GM18520 (cell line): ENCODE measurements at regions not wholly inside any gene's neighbourhood (a gene's known extent, or its start where the extent isn't known, plus 50 kb on each side); places are given as distances from the start of the nearest gene placed in this dataset.
"Not testable (repeated sequence)": the region's sequence is repeated elsewhere in the genome, so short reads cannot be mapped to it uniquely, and the experiment has no call there.

Source experiments
- ATAC-seq: cut with Tn5 transposase; IDR thresholded peaks from one replicate; pipeline ENCODE4 v1.9.1; 2021; ENCODE audit not compliant: unreplicated experiment

DNA sequence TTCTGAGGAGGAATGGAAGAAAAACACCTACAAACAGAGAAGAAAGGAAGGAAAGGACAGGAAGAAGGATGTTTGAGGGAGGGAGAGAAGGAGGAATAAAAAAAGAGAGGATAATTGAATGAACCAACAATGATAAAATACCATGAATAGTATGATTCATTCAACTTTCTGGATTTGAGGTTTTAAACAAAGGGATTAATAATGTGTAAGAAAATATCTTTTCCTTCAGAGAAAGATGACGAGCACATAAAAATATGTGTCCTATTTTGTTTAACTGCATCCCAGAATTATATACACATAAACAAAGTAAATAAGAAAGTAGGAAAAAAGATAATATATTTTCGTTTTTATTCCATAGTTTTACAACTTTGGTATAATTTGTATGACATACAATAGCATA is 1380.4 kb downstream of the STIM2 start:
- no peak for ATAC-seq

DNA sequence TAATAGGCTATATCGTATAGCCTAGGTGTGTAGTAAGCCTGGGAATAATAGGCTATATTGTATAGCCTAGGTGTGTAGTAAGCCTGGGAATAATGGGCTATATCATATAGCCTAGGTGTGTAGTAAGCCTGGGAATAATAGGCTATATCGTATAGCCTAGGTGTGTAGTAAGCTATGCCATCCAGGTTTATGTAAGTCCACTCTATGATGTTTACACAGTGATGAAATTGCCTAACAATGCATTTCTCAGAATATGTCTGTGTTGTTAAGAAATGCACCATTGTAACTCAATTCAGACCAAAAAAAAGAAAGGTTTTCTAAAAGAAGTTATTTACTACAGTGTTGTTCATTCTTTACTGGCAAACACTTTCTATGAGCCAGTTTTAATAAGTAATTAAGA is 1387.2 kb downstream of the STIM2 start:
- no peak for ATAC-seq

DNA sequence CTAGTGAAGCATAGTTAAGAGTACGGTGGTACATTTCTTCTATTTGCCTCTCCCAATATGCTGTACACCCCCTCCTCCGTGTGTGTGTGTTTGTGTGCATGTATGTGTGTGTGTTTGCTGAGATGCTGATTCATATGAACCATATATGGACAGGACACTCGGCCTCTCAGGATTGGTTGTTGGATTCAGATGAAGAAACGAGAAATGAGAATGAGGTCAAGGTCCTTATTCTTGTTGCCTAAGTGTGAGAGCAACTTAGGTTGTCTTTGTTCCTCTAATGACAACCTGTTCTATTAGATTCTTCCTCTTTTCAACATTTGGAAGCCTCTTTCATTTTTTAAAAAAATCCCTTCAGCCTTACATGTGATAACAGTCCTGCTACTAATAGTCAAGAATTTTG is 1387.6 kb downstream of the STIM2 start:
- ATAC-seq: no peak

DNA sequence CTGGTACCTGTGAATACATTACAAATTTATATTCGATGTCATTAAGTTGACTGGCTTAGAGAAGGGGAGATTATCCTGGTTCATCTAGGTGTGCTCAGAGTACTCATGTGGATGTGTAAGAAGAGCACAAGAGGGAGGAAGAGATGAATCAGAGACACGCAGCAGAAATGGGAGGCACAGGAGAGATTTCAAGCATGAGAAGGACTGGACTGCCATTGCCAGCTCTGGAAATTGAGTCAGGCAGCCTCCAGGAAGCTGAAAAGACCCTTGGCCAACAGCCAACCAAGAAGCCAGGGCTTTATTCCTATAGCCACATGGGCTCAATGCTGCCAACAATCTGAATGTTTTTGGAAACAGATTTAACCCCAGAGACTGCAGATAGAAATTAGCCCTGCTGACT is 1390.0 kb downstream of the STIM2 start:
- no peak for ATAC-seq

DNA sequence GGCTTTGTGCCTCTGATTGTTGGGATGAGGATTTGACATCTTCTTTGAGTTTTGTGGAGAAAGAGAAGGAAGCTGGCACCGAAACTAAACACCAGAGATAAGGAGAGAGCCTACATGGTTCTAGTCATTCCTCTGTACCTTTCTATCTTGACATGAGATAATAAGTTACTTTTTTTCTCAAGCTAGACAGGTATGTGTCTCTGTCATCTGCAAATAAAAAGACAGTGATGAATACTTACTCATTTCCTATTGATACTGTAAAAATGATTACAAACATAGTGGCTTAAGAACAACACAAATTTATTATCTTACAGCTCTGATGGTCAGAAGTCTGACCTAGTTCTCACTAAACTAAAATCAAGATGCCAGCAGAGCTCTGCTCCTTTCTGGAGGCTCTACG is 1391.2 kb downstream of the STIM2 start:
- ATAC-seq: no peak

DNA sequence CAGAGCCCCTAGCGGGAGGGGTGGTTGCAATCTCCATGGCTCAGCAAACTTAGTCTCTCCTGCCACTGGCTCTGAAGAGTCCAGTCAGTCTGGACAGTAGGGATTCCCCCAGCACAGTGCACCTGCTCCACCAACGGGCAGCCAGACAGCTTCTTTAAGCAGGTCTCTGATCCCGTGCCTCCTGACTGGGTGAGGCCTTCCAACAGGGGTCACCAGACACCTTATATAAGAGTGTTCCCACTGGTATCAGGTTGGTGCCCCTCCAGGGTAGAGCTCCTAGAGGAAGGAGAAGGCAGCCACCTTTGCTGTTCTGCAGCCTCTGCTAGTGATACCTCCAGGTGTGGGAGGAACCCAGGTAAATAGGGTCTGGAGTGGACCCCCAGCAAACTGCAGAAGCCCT is 1393.4 kb downstream of the STIM2 start:
- no peak for ATAC-seq

DNA sequence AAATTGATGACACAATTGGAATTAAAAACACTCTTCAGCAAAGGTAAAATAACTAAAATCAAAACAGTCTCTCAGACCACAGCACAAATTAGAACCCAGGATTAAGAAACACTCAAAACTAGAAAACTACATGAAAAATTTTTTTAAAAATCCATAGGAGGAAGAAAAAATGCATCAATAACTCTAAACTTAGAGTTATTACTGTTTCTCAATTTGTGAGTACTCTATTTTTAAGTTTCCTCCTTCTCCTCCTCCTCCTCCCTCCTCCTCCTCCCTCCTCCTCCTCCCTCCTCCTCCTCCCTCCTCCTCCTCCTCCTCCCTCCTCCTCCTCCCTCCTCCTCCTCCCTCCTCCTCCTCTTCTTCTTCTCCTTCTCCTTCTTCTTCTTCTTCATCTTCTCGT is 1395.7 kb downstream of the STIM2 start:
- no peak for ATAC-seq

DNA sequence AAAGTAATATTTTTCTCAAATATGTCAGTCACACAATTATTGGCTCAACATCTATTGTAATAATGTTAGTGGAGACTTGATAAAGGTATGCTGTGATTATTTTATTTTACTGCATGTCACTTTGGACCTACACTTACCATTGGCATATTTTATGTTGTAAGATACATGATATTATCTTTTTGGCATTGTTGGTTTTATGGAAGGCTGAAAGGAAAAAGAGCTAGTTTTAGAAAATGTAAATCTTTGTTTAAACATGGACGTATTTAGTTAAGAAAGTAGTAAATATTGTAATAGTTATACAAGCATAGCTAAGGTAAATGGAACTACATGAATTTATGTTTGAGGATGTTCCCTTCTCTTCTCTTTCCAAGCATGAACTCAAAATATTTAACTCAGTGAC is 1399.3 kb downstream of the STIM2 start:
- no peak for ATAC-seq

DNA sequence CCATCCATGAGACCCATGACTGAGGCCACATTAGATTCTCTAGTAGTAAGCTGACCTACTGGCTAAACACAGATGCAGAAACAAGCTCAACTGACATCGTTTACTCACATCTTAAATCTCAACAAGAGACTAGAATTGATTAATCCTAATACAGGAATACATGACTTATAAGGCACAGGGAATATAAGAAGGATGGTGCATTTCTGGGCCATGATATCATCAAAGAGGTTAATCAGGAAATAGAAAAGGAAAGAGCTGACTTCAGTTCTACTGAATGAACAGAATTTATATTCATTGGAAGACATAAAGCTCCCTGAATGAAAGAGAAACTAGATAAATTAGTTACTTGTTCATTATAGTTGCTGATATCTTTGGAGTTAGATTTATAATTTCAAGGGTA is 1406.5 kb downstream of the STIM2 start:
- no peak for ATAC-seq

DNA sequence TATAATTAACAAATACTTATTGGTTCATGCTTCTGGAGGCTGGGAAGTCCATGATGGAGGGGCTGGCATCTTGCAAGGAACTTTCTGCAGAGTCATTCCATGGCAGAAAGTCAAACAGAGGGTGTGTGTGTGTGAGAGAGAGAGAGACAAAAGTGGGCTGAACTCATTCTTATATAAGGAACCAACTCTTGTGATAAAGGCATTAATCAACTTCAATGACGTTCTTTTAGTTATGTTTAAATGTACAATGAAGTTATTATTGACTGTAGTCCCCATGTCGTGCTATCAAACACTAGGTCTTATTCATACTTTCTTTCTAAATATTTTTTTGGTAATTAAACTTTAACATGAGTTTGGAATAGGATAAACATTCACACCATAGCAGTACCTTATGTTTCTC is 1408.8 kb downstream of the STIM2 start:
- ATAC-seq: no peak

DNA sequence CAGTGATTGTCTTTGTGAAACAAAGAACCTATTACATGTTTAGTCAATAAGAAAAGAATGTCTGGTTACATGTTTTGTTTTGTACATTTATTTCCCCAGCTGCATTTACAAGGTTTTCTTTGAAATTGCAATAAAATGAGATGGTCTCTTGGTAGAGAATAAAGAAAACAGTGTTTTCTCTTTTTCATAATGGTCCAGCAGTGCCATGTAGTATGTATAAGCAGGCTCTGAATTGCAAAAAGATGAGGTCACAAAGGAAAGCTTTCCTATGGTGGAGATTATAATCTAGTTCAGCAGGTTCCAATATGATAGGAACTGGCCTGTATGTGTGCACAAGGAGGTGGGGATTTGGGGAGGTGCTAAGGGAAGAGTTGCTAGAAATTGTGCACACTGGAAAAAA is 1417.3 kb downstream of the STIM2 start:
- ATAC-seq: no peak

DNA sequence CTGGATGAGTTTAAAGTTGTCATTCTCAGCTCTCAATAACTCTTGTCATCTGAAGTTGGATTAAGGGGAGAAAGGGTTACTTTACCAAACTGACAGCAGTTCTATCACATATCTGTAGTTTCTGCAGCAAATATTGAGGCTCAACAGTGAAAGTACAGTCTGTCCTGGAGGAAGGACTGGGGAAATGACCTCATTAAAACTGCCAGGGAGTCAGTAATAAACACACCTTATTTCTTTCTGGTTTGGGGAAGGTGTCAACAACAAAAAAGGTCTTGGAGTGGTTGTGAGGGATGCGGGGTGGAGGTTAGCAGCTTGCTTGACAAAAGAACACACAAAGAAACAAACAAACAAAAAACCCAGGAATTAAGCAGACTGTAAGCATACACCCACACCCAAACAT is 1418.0 kb downstream of the STIM2 start:
- no peak for ATAC-seq

DNA sequence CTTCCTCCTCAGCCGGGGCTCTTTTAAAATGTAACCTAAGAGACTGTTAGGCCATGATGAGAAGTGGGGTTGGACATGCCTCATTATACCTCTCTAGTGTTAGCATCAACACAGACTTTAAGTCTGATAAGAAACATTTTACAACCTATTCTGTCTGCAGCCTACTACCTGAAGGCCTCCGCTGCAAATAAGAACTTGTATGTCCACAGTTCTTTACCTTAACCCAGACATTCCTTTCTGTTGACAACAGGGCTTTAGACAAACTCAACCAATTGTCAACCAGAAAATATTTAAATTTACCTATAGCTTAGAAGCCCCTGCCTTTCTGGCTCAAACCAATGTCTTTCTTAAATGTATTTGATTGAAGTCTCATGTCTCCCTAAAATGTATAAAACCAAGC is 1418.6 kb downstream of the STIM2 start:
- ATAC-seq: no peak

DNA sequence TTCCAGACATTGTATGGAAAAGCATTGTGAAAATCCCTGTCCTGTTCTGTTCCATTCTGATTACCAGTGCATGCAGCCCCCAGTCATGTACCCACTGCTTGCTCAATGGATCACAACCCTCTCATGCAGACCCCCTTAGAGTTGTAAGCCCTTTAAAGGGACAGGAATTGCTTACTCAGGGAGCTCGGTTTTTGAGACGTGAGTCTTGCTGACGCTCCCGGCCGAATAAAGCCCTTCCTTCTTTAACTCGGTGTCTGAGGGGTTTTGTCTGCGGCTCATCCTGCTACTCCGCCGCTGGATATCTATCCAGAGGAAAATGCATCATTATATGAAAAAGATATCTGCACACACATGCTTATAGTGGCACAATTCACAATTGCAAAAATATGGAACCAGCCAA is 1425.6 kb downstream of the STIM2 start:
- ATAC-seq: not testable (repeated sequence)

DNA sequence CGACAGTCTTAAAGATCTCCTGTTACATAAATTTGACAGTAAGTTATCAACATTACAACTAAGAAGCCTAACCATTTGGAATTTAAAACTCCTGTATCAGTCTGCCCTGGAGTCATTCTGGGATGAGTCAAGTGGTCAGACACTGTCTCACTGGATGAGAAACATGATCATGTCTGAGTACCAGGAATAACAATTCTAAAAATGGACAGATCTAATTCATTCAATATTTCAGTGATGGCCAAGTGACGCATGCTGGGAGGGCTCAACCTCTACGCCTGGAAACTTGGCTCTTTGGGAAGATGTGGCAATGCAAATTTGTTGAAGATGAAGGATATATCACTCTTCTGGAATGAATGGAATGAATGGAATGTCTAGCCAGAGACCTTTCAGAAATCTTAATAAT is 1427.2 kb downstream of the STIM2 start:
- no peak for ATAC-seq

DNA sequence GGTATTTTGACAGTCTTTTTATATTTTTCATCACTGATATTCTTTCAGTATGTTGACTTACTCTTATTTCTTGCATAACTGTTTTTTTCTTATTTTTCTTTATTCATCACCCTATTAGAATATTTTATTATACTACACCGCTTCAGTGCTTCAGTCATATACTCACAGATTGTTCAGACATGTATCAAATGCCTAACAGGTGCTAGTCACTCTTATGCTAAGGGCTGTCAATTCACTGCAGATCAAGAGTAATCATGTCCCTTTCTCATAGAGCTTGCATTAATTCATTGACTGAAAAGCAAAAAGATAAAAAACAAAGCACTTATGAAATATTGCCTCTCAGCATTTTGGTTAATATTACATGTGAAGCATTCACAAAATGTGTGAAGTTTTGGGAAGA is 1435.6 kb downstream of the STIM2 start:
- ATAC-seq: no peak

DNA sequence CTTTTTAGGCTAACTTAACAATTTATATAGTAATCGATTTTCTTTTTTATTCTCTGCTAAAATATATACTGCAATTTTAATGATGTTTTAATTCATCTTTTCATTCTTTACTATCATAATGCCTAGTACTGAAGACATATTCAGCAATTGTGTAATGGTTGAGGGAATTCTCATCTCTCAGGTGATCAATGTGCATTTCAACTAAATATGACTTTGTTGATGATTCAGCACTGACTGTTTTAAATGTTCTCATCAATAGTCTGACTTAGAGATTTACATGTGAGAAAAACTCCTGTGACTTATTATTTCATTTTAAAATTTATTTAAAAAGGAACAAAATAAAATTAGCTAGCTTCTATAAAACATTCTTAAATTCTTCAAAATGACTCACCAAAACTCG is 1450.3 kb downstream of the STIM2 start:
- ATAC-seq: no peak

DNA sequence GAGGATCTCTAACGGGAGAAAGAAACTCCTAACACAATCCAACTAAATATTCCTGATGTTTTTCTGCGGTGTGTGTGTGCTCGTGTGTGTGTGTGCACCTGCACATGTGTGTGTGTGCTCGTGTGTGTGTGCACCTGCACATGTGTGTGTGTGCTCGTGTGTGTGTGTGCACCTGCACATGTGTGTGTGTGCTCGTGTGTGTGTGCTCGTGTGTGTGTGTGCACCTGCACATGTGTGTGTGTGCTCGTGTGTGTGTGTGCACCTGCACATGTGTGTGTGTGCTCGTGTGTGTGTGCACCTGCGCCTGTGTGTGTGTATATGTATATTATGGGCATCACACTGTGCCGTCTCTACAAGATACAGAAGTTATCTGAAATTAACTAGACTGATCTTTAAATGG is 1451.9 kb downstream of the STIM2 start:
- not testable (repeated sequence) for ATAC-seq

DNA sequence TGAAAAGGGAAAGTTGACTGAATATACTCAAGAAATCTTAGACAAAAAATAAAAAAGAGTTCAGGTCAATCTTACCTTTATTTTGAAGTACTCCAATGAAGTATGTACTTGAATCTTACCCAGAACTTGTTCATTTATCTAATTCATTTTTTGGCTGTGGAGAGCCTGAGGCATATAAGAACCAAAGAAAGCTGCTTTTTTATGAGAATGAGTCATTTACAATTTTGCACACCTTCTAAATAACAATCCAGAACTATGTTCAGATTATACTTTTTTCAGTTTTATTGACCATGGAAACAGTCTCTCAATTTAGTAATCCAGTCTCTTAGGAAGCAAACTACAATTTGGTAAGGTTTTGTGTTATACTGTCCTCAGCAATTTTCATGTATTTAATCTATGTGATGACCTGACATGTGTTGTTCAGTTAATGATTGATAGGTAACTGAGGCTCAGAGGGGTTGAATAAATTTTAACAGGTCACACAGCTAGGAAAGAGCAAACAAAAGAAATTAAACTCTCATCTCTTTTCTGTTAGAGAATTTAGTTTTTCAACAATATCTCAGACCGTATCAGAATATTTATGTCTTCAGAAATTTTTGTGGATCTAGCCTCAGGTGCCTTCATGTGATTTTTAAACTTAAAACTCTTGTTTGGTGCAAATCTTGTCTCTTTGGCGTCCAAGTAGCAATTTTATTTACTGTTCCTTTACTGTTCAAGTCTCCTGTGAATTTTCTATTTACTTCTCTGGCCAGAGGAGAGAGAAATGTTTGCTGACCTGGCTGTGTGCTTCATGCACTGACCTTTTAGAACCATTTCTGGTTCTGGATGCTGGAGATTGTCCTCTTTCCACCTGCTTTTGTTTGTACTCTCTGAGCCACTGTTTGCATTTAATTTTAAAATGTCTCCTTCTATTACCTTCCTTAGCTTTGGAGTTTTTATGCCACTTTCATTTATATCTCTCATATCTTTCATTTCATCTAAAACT is 1453.4 kb downstream of the STIM2 start:
- ATAC-seq: no peak

DNA sequence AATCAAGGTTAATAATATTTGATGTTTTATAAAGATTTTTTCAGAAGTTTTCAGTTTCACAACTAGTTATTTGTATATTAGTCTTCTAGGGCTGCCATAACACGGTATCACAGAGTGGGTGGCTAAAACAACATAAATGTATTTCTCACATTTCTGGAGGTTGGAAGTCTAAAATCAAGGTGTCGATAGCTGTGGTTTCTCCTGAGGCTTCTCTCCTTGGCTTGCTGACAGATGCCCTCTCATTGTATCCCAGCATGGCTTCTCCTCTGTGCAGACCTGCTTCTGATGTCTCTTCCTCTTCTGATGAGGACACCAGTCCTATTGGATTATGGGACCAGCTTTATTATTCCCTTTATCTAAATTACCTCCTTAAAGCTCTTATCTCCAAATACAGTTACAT is 1456.6 kb downstream of the STIM2 start:
- ATAC-seq: no peak

DNA sequence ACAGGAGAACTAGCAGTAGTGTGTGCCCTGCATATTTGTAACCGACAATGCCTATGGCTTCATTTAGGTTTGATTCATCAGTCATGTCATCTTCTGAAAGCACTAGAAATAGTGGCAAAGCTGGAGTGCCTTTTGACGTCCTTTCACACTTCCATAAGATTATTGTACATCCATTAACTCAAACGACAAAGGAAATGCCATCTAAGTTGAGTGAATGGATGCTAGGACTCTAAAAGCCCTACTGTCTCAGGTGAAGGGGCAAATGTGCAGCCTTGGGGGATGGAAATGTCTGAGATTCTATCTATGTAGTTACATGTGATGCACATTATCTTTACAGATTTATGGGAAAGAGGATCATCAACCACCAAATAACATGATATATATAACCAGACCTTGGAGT is 1473.6 kb downstream of the STIM2 start:
- no peak for ATAC-seq

DNA sequence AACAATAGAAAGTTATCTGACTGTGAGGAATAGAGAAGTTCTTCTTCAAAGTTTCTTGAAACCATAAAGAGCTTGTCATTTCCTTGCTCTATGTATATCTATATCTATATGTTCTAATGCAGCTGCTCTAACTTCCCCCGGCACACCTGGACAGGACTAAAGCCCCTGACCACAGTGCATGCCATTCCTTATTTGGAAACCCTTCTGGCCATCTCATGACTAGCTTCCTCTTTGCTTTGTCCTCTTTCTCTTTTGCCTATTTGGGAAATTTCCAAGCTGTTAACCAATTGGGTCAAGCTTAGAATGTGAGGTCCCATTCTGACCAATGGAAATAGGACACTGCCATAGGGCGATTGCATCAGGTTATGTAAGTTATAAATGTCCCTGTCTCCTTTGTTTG is 1481.1 kb downstream of the STIM2 start:
- ATAC-seq: no peak

DNA sequence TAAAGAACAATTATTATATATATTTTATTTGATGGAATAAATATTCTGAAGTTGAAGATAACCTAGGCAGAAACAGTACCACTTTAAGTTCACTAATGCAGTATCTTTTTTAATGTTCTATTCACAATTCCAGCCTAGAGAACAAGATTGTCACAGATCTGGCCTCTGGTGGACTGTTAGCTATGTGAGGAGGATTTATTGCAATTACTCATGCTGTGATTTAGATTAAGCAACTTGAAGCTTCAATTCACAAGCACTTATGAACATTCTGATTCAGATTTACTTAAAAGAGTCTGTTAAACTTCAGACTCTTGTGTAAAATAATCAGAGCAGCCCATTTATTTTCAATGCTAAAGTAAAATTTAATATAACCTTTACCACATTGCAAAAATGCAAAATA is 1489.8 kb downstream of the STIM2 start:
- ATAC-seq: no peak
